ENCODE measurements at regions not wholly inside any gene's neighbourhood (a gene's known extent, or its start where the extent isn't known, plus 50 kb on each side); places are given as distances from the start of the nearest gene placed in this dataset.

GRCh38 chr7:124403112-124403511 lies 362.5 kb downstream of the GPR37 start:
- no peak for FAIRE-seq
- POLR2A ChIA-PET = no interaction called here

GRCh38 chr7:124399941-124400340 lies 365.7 kb downstream of the GPR37 start:
- TF ChIP-seq MAFG (tag; conservative IDR thresholded peaks at IDR 0.05) (peak; percentile 32; the same call in 1 of the 2 replicates), NUFIP1 (IDR thresholded peaks at IDR 0.05; ENCODE audit: partially characterized antibody) (no peak), ZNF316 (IDR thresholded peaks at IDR 0.05) (peak; percentile 65; the same call in 1 of the 2 replicates)
- H3K4me2 ChIP-seq (ENCODE audit: insufficient read depth, low read length) = no peak overlapping the region
- WGBS (ENCODE audit: insufficient coverage, low coverage, missing lambda C conversion rate) = 0% methylated on average over 1 of the region's 1 CpG
- H3K27me3 ChIP-seq (ENCODE audit: control insufficient read depth in 2 of 2, insufficient read depth in 2 of 2, low read length in 2 of 2) = no peaks in the 10 kb centered on the region
- FAIRE-seq (no peak), DNase-seq (ENCODE audit: extremely low read depth in 1 of 4, low spot score in 3 of 4) (no peak), ATAC-seq (no peak)
- no peaks in the 10 kb centered on the region for H4K20me1 ChIP-seq (replicated peaks; ENCODE audit: control insufficient read depth, insufficient read depth, low read length)
- H3K4me1 ChIP-seq (replicated peaks in 1 of 2; ENCODE audit: control insufficient read depth in 2 of 2, insufficient read depth in 2 of 2, low read length in 2 of 2) = no peaks in the 10 kb centered on the region
- no peaks in the 10 kb centered on the region for H3K36me3 ChIP-seq (ENCODE audit: control insufficient read depth, insufficient read depth, low read length)
- intact Hi-C loops (cut with micrococcal nuclease) (no loop called here), in situ Hi-C loops (cut with MboI) (no loop called here)
- H3K9me1 ChIP-seq (ENCODE audit: control insufficient read depth, insufficient read depth, low read length) = no peaks in the 10 kb centered on the region
- POLR2A ChIA-PET = no interaction called here
- CTCF ChIA-PET (ENCODE audit: low intra/inter-chr PET ratio) = no interaction called here
- no peaks in the 10 kb centered on the region for H3K79me2 ChIP-seq (ENCODE audit: control insufficient read depth, insufficient read depth, low read length)
- no peak overlapping the region for H3K9ac ChIP-seq (ENCODE audit: insufficient read depth in 1 of 2, low read depth in 2 of 2, low read length in 2 of 2)
- no peaks in the 10 kb centered on the region for H3K9me3 ChIP-seq (replicated peaks; ENCODE audit: control insufficient read depth, insufficient read depth, low read depth, low read length)
- no peak overlapping the region for H2AFZ ChIP-seq (ENCODE audit: low read depth, low read length)
- no peak overlapping the region for H3K4me3 ChIP-seq
- BruUV-seq (replicated peaks) = no TSS peak
- no peak overlapping the region for H3K27ac ChIP-seq (ENCODE audit: extremely low read depth, low read depth, low read length)

More at GRCh38 chr7:124403112-124403511, 362.5 kb downstream of the GPR37 start:
- no peaks in the 10 kb centered on the region for H3K9me1 ChIP-seq (ENCODE audit: control insufficient read depth, insufficient read depth, low read length)
- no peak for TF ChIP-seq HDGF (IDR thresholded peaks at IDR 0.05)
- TF ChIP-seq ZNF507 (tag; conservative IDR thresholded peaks at IDR 0.05) = no peak
- no peaks in the 10 kb centered on the region for H3K9me3 ChIP-seq (replicated peaks; ENCODE audit: control insufficient read depth, insufficient read depth, low read depth, low read length)
- H3K27me3 ChIP-seq (ENCODE audit: control insufficient read depth in 2 of 2, insufficient read depth in 2 of 2, low read length in 2 of 2) = no peaks in the 10 kb centered on the region
- no peak overlapping the region for H2AFZ ChIP-seq (ENCODE audit: low read depth, low read length)
- WGBS (ENCODE audit: insufficient coverage, low coverage, missing lambda C conversion rate) = 0% methylated on average over 2 of the region's 2 CpGs
- in situ Hi-C loops (cut with MboI) (no loop called here), intact Hi-C loops (cut with micrococcal nuclease) (no loop called here)
- H4K20me1 ChIP-seq (replicated peaks; ENCODE audit: control insufficient read depth, insufficient read depth, low read length) = no peaks in the 10 kb centered on the region
- H3K27ac ChIP-seq (ENCODE audit: extremely low read depth, low read depth, low read length) = no peak overlapping the region
- ATAC-seq (no peak), DNase-seq (ENCODE audit: extremely low read depth in 1 of 4, low spot score in 3 of 4) (no peak)
- H3K4me1 ChIP-seq (replicated peaks in 1 of 2; ENCODE audit: control insufficient read depth in 2 of 2, insufficient read depth in 2 of 2, low read length in 2 of 2) = no peaks in the 10 kb centered on the region
- H3K36me3 ChIP-seq (ENCODE audit: control insufficient read depth, insufficient read depth, low read length) = no peaks in the 10 kb centered on the region
- no peaks in the 10 kb centered on the region for H3K79me2 ChIP-seq (ENCODE audit: control insufficient read depth, insufficient read depth, low read length)
- no peak overlapping the region for H3K4me2 ChIP-seq (ENCODE audit: insufficient read depth, low read length)
- no peak overlapping the region for H3K9ac ChIP-seq (ENCODE audit: insufficient read depth in 1 of 2, low read depth in 2 of 2, low read length in 2 of 2)
- CTCF ChIA-PET (ENCODE audit: low intra/inter-chr PET ratio) = no interaction called here
- H3K4me3 ChIP-seq = no peak overlapping the region
- BruUV-seq (replicated peaks) = no TSS peak

All from K562 (cell line).